Caco-2 (cell line): ENCODE measurements at regions not wholly inside any gene's neighbourhood (a gene's known extent, or its start where the extent isn't known, plus 50 kb on each side); places are given as distances from the start of the nearest gene placed in this dataset.

Source experiments
- BruUV-seq: library from RNA; stranded (reverse); fragments of 400-500 nt; replicated peaks from 2 replicates; lab custom pipeline; 2021; lab: Mats Ljungman, UMichigan
- CTCF ChIA-PET: fragments of 300-600 bp; sonication (Branson Sonifier 250); formaldehyde crosslinking; loops from one replicate; lab custom pipeline; 2022; ENCODE audit warnings: antibody characterized with exemption; lab: Charles Lee
- POLR2A ChIA-PET: fragments of 300-600 bp; sonication (Branson Sonifier 250); formaldehyde crosslinking; loops from one replicate; lab custom pipeline; 2022; ENCODE audit warnings: antibody characterized with exemption; lab: Charles Lee
- DNase-seq, 2 experiments: peaks; one replicate each; pipeline versions ENCODE4 v3.0.0 to v3.0.0-alpha.2; 2020 to 2022
- H3K27me3 ChIP-seq: replicated peaks from 2 replicates; pipeline ENCODE4 v1.6.0; 2011; ENCODE audit warnings: low read length; ENCODE audit not compliant: control insufficient read depth, insufficient read depth
- H3K36me3 ChIP-seq: 2 replicates; pipeline ENCODE4 v1.5.1; 2011; ENCODE audit warnings: low read length; ENCODE audit not compliant: control insufficient read depth, insufficient read depth
- H3K4me1 ChIP-seq: fragments of 250-450 bp; sonication (Bioruptor Pico); 2 replicates; pipeline ENCODE4 v1.5.1; 2020; ENCODE audit warnings: mild to moderate bottlenecking
- H3K4me3 ChIP-seq: 2 replicates; pipeline ENCODE4 v1.5.1; 2011; ENCODE audit warnings: low read depth, mild to moderate bottlenecking, control low read depth, low read length
- H3K9me3 ChIP-seq: fragments of 250-450 bp; sonication (Bioruptor Pico); 2 replicates; pipeline ENCODE4 v1.5.1; 2020; ENCODE audit warnings: mild to moderate bottlenecking, moderate library complexity
- H3K27ac Mint-ChIP-seq: one replicate; pipeline ENCODE4 v1.8.0; 2022; ENCODE audit warnings: mixed read lengths; ENCODE audit not compliant: unreplicated experiment
- H3K27me3 Mint-ChIP-seq: one replicate; pipeline ENCODE4 v1.8.0; 2022; ENCODE audit warnings: mixed read lengths; ENCODE audit not compliant: insufficient read depth, unreplicated experiment
- H3K36me3 Mint-ChIP-seq: one replicate; pipeline ENCODE4 v1.8.0; 2022; ENCODE audit warnings: mild to moderate bottlenecking, mixed read lengths; ENCODE audit not compliant: insufficient read depth, unreplicated experiment
- H3K4me1 Mint-ChIP-seq: one replicate; pipeline ENCODE4 v1.8.0; 2022; ENCODE audit warnings: low read depth, mixed read lengths; ENCODE audit not compliant: unreplicated experiment
- H3K4me3 Mint-ChIP-seq: one replicate; pipeline ENCODE4 v1.8.0; 2022; ENCODE audit warnings: mild to moderate bottlenecking, moderate library complexity, mixed read lengths; ENCODE audit not compliant: unreplicated experiment
- H3K9me3 Mint-ChIP-seq: one replicate; pipeline ENCODE4 v1.8.0; 2022; ENCODE audit warnings: mixed read lengths; ENCODE audit not compliant: unreplicated experiment
- CTCF ChIP-seq, 2 experiments: fragments of 200-600 bp in 1 of 2; IDR thresholded peaks; 1 replicate in 1 of 2; 2 replicates in 1 of 2; pipeline versions ENCODE4 v1.5.1 to v1.8.0; 2011 to 2022; ENCODE audit warnings: antibody characterized with exemption in 1 of 2, control low read depth in 1 of 2, inconsistent platforms in 1 of 2, low read depth in 1 of 2, low read length in 1 of 2, mild to moderate bottlenecking in 1 of 2, moderate library complexity in 1 of 2; ENCODE audit not compliant: insufficient read depth in 1 of 2, severe bottlenecking in 1 of 2, unreplicated experiment in 1 of 2
- intact Hi-C: fragments of 100-400 bp; cut with micrococcal nuclease; formaldehyde crosslinking; loops from one replicate; pipeline ENCODE4 v1.10.0; 2022; ENCODE audit not compliant: unreplicated experiment

GRCh38 chr13:95362666-95363065 lies 61.4 kb upstream of the ABCC4 start:
- Mint-ChIP-seq H3K36me3 (no peaks in the 10 kb centered on the region), H3K9me3 (no peaks in the 10 kb centered on the region), H3K4me3 (no peak overlapping the region), H3K27me3 (no peaks in the 10 kb centered on the region), H3K4me1 (no peaks in the 10 kb centered on the region), H3K27ac (no peak overlapping the region)
- ChIA-PET CTCF (no interaction called here), POLR2A (no interaction called here)
- Histone ChIP-seq H3K36me3 (no peaks in the 10 kb centered on the region), H3K4me3 (no peak overlapping the region), H3K9me3 (peaks cover 11% of the 10 kb centered on the region), H3K4me1 (no peaks in the 10 kb centered on the region), H3K27me3 (no peaks in the 10 kb centered on the region)
- intact Hi-C loops, result no loop called here
- DNase-seq, result no peak
- BruUV-seq, result no TSS peak
- no peak for TF ChIP-seq CTCF (IDR thresholded peaks at IDR 0.05; ENCODE audit: insufficient read depth in 1 of 2, low read depth in 1 of 2, low read length in 1 of 2, severe bottlenecking in 1 of 2, unreplicated experiment in 1 of 2)

DNA sequence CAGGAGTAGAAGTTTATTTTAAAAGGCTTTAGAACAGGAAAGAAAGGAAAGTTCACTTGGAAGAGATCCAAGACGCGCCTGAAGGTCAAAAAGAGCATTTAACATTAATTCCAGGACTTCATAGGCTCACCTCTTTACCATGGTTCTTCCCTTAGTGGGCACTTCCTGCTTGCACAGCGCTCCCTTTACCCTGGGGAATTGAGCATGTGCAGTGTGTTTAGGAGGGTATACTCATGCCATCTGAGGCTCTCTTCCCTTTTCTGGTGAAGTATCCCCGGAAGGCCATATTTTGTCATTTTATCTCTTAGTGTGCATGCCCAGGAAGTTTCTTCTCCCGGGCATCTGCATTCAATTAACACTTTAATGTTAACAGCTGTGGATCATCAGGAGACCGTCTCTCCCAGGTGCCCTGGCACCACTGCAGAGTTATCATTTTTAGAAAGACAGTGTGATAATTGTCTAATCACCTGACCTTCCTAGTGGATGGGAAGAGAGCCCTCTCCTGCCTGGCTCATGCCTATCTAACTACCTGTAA lies 66.1 kb upstream of the ABCC4 start:
- H3K27ac Mint-ChIP-seq, result no peak overlapping the region
- H3K36me3 Mint-ChIP-seq, result no peaks in the 10 kb centered on the region
- Histone ChIP-seq H3K4me3 (no peak overlapping the region), H3K27me3 (no peaks in the 10 kb centered on the region), H3K36me3 (no peaks in the 10 kb centered on the region), H3K4me1 (no peaks in the 10 kb centered on the region), H3K9me3 (peaks cover 21% of the 10 kb centered on the region)
- POLR2A ChIA-PET, result no interaction called here
- no peak for TF ChIP-seq CTCF (IDR thresholded peaks at IDR 0.05; ENCODE audit: insufficient read depth in 1 of 2, low read depth in 1 of 2, low read length in 1 of 2, severe bottlenecking in 1 of 2, unreplicated experiment in 1 of 2)
- H3K4me3 Mint-ChIP-seq, result no peak overlapping the region
- H3K9me3 Mint-ChIP-seq, result peaks cover 6% of the 10 kb centered on the region
- CTCF ChIA-PET, result no interaction called here
- no peaks in the 10 kb centered on the region for H3K27me3 Mint-ChIP-seq
- BruUV-seq, result no TSS peak
- no peaks in the 10 kb centered on the region for H3K4me1 Mint-ChIP-seq
- DNase-seq, result no peak
- intact Hi-C loops, result no loop called here

DNA sequence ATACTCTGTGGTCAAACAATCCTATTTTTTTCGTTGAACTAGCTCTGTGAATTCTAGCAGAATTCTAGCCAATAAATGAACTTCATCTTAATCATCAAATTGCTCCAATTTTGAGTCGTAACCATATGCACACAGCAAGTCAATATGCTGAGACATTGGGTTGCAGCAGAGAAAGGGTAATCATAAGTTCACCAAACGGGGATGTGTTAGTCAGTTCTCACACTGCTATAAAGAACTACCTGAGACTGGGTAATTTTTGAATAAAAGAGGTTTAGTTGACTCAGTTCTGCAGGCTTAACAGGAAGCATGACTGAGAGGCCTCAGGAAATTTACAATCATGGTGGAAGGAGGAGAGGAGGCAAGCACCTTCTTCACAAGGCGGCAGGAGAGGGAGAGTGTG lies 67.7 kb upstream of the ABCC4 start:
- Histone ChIP-seq H3K27me3 (no peaks in the 10 kb centered on the region), H3K4me1 (no peaks in the 10 kb centered on the region), H3K36me3 (no peaks in the 10 kb centered on the region), H3K4me3 (no peak overlapping the region), H3K9me3 (peaks cover 10% of the 10 kb centered on the region; the same call in 1 of the 2 replicates)
- no peaks in the 10 kb centered on the region for H3K4me1 Mint-ChIP-seq
- intact Hi-C loops, result no loop called here
- no peaks in the 10 kb centered on the region for H3K36me3 Mint-ChIP-seq
- CTCF ChIA-PET, result no interaction called here
- H3K4me3 Mint-ChIP-seq, result no peak overlapping the region
- TF ChIP-seq CTCF (IDR thresholded peaks at IDR 0.05; ENCODE audit: insufficient read depth in 1 of 2, low read depth in 1 of 2, low read length in 1 of 2, severe bottlenecking in 1 of 2, unreplicated experiment in 1 of 2), result no peak
- BruUV-seq, result no TSS peak
- POLR2A ChIA-PET, result no interaction called here
- DNase-seq, result no peak
- H3K27ac Mint-ChIP-seq, result no peak overlapping the region
- H3K27me3 Mint-ChIP-seq, result no peaks in the 10 kb centered on the region
- H3K9me3 Mint-ChIP-seq, result peaks cover 6% of the 10 kb centered on the region
